ENCODE measurements at regions not wholly inside any gene's neighbourhood (a gene's known extent, or its start where the extent isn't known, plus 50 kb on each side); places are given as distances from the start of the nearest gene placed in this dataset.

DNA sequence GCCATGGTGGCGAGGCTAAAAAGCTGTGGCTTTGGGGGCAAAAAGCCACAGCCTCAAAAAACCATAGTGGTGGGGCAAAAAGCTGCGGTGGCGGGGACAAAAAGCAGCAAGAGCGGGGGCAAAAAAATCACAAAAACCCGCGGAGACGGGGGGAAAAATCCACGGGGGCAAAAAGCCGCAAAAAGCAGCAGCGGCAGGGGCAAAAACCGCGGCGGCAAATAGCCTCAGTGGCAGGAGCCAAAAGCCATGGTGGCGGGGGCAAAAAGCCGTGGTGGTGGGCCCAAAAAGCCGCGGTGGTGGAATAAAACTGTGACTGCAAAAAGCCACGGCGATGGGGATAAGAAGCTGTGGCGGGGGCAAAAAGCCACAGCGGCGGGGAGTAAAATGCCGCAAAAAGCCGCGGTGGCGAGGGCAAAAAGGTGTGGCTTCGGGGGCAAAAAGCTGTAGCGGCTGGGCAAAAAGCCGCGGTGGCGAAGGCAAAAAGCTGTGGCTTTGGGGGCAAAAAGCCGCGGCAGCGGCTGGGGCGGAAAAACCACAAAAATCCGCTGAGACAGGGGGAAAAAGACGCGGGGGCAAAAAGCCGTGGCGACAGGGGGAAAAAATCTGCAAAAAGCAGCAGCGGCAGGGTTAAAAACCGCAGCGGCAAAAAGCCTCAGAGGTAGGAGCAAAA is 526.6 kb downstream of the ZNF33B start:
- Histone ChIP-seq H3K4me1 (no peaks in the 10 kb centered on the region), H3K9me3 (no peaks in the 10 kb centered on the region), H3K27ac (no peak overlapping the region), H3K36me3 (no peaks in the 10 kb centered on the region), H3K27me3 (no peaks in the 10 kb centered on the region), H3K4me3 (no peak overlapping the region)
- WGBS, 2 donors: 79 to 84% methylated on average over 39 to 43 of the region's 43 CpGs
- intact Hi-C loops (cut with DNase I): no loop called here
- no peak for FAIRE-seq
- no peak for ATAC-seq
- TF ChIP-seq, protein P1, sequence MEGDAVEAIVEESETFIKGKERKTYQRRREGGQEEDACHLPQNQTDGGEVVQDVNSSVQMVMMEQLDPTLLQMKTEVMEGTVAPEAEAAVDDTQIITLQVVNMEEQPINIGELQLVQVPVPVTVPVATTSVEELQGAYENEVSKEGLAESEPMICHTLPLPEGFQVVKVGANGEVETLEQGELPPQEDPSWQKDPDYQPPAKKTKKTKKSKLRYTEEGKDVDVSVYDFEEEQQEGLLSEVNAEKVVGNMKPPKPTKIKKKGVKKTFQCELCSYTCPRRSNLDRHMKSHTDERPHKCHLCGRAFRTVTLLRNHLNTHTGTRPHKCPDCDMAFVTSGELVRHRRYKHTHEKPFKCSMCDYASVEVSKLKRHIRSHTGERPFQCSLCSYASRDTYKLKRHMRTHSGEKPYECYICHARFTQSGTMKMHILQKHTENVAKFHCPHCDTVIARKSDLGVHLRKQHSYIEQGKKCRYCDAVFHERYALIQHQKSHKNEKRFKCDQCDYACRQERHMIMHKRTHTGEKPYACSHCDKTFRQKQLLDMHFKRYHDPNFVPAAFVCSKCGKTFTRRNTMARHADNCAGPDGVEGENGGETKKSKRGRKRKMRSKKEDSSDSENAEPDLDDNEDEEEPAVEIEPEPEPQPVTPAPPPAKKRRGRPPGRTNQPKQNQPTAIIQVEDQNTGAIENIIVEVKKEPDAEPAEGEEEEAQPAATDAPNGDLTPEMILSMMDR (IDR thresholded peaks at IDR 0.05): no peak
- no peak for DNase-seq

DNA sequence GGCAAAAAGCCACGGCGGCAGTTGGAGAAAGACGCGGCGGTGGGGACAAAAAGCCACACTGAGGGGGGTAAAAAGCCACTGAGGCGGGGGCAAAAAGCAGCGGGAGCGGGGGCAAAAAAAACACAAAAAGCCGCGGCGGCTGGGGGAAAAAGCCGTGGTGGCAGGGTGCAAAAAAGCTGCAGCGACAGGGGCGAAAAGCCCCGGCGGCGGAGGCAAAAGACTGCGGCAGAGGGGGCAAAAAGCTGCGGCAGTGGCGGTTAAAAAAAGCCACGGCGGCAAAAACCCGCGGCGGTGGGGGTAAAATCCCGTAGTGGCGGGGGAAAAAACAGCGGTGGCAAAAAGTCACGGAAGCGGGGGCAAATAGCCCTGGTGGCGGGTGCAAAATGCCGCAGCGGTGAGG is 527.3 kb downstream of the ZNF33B start:
- WGBS, 2 donors: 70 to 81% methylated on average over 33 of the region's 33 CpGs
- intact Hi-C loops (cut with DNase I): no loop called here
- no peak for DNase-seq

More for the DNA sequence above, 527.3 kb downstream of the ZNF33B start:
- Histone ChIP-seq H3K4me3 (no peak overlapping the region), H3K4me1 (no peaks in the 10 kb centered on the region), H3K27ac (no peak overlapping the region), H3K9me3 (no peaks in the 10 kb centered on the region), H3K36me3 (no peaks in the 10 kb centered on the region), H3K27me3 (no peaks in the 10 kb centered on the region)
- ATAC-seq (no peak), FAIRE-seq (no peak)
- TF ChIP-seq, protein P1 (IDR thresholded peaks at IDR 0.05): no peak

All from pancreas (tissue), 10 donors.